NCI-H1092 treated with DMSO at 0.1 percent for 48 hours (cell line): ENCODE measurements at regions not wholly inside any gene's neighbourhood (a gene's known extent, or its start where the extent isn't known, plus 50 kb on each side); places are given as distances from the start of the nearest gene placed in this dataset.

Source experiments
- DNase-seq: peaks from one replicate; lab custom pipeline; 2025; lab: John Stamatoyannopoulos, UW

DNA sequence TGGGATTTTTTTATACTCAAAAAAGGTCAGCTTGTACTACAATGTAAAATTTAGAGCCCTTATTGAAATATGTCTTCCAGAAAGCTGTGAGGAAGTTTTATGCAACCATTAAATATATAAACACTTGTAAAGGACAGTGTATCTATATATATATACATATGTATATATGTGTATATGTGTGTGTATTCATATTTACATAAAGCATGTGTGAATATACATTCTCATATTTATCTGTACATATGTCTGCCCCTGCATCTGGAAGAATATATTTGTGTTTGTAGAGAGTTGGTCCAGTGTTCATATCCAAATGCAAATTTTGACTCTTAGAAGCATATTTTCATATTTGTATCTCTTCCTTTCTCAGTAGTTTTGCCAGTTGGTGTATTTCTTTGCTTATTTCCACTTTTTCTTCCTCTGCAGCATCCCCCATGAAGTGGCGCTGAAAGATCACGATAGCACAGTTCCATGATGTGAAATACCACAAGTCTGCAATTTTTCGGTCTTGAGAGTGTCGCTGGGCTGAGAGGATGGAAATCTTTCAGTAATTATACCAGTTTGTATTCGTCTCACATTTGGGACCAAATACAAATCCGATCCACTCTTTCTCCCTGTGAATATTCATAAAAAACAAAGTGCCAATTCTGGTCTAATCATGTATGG, 311.7 kb upstream of the DPH6 start:
- DNase-seq = no peak

DNA sequence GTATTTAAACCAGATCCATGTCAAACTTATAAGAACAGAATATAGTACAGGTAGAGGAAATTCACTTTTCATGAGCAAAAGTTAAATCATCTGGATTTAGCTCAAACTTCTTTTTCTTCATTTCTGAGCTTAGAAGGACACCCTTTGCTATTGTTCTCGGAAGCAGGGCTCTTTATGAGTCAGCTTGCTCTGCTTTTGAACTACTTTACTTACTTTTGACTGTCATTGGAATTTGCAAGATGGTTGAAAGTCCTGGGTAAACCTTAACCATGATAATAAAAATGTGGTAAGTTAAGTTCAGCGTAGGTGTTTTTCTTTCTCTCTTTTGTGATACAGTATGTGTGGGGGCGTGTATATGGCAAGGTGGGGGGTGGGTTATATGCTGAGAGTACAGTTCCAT, 312.7 kb upstream of the DPH6 start:
- DNase-seq = no peak

DNA sequence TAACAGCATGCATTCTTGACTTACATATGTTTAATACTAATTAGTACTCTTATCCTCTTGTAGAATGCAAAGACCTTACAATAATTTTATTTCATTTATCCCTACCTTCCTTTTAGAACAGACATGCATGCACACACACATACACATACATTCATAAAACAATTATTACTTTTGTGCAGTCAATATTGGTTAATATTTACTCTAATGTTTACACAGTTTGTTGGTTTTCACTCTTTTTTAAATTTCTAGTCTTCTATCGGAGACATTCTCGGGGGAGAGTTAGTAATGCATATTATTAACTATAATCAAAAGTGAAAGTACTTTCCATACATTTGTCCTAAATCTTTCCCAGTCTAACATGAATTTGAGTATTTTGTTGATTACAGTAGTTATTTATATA, 317.7 kb upstream of the DPH6 start:
- no peak for DNase-seq

DNA sequence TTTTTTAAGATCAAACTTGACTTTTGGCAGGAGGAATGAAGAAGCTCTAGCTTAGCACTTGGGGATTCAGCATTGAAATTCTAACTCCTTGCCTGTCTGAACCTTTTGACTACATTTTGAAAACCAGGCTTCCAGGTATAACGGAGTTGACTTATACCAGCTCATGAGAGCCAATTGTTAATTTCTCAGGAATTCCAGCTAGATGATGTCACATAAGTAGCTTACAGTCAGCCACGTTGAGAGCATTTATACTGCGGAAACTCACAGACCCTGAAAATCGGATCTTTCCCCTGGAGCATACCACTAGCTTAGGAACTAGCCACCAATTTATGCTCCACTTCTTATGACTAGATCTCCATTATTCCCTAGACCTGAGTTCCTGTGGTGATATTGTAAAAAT, 321.4 kb upstream of the DPH6 start:
- DNase-seq = no peak

DNA sequence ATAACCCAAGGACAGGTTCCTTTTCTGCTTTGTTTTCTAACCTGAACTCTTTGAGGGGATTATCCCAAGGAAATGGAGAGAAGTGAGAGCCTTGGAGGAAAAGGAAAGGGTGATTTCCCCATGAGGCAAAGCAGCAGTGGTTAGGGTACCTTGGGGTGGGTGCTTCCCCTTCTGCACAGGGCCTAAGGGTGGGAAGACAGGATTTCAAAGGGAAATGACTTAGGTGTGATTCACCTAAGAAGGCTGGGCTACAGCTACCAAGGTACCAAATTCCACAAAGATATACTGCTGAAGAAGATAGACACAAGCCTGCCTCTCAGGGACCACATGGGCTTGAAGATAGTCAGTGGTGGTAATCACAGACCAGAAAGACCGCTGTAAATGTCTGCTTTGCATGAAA, 325.3 kb upstream of the DPH6 start:
- no peak for DNase-seq

DNA sequence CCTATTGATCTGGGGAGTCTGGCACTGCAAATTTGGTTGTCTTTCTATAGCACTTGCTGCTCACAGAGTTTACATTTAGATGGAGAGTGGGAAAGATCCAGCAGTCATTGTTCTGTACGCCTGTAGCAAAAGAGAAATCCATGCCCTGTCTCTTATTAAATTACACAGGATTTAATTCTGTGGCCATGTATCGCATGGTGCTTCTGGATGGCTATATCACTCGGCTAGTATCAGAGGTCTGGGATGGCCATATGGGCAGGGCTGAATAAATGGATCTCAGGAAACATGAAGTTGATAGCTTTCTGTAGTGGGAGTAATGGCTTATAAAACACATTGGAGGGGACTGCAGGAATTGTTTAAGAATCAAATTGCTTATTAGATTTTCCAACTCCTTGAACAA, 325.8 kb upstream of the DPH6 start:
- DNase-seq = no peak

DNA sequence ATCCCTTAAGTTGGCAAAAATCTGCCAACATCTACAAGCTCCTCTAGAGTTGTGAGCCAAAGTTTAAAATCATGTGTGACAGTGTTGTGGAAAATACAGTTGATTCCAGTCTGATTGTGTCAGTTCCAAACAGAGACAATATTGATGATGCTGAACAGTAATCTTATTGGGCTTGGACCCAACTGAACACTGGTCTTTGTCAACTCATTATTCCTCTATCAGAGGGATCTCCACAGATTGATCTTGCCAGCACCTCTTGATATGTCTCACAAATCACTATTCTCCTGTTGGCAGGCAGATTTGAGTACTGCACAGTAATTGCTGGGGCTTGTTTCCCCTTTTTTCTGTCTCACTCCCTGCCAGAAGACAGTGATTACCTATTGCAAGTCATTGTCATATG, 326.6 kb upstream of the DPH6 start:
- no peak for DNase-seq

DNA sequence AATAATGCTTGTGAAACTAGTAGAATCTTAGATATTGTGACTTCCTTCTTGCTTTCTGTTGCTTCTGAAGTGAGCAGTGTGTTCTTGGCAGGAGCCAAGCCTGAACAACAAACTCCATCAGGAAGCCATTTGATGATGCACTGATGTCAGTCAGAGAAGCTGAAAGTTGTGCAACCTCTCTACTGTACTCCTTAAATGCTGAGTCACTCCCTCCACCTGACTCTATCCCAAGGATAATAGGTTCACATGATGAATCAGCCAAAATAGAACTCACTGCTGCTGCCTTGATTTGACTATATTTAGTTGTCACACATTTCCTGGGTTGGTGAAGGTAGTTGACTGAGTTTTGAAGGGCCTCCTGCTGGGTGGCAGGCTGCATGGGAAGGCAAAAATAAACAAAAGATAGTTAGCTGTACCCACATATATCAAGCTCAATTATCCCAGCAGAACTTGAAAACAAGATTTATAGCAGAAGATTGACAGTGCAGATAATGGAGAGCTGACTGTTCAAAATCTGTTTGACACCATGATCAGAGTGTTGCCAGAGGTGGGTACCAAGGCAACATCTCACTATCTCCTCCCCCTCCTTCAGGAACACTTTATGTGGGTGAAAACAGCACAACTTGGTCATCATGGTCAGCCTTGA, 328.4 kb upstream of the DPH6 start:
- DNase-seq = no peak

DNA sequence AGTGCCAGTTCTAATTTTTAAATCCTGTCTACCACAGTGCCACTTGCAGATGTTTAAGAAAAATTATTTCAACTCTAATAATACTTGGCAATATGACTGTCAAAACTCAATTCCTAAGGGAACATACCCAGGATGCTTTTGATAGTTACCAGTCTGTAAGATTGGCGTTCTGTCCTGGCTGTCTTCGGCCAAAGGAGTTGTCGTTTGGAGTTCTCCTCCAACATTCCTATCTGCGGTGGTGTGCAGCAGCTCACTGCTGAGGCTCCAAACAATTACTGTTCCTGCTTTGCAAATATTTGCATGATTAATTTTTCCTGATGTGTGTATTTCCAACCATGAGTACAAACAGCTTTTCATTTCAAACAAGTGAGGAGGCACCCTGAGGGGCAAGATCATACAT, 330.8 kb upstream of the DPH6 start:
- no peak for DNase-seq

DNA sequence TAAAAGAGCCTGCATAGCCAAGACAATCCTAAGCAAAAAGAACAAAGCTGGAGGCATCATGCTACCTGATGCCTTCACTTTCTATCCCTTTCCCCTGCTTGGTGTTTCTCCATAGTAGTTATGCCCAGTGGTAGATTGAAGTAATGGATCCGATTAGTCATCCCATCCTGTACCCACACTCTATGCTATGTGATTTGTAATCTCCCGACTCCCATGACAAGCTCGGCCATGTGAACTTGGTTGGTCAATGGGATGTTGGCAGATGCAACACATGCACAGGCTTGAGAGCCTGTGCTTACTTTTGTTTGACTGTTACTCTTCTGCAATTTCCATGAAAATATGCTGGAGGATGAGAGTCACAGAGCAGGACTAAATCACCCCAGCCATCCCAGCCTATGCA, 334.9 kb upstream of the DPH6 start:
- no peak for DNase-seq

DNA sequence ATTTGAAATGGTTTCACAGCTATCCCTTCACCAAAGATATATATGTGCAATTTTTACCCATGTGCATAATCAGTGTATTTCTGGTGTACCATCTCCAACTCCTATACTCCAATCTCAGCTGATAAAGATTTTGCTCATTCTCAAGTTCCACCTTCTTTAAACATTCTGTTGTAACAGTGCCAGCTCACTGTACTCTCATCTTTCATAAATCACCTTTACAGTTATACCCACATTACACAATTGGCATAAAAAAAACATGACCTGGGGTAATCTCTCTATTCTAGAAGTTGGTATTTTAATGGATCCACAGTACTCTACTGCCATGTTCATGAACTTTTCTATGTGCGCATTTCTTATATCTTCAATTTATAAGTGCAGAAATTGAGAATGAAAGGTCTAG, 339.9 kb upstream of the DPH6 start:
- no peak for DNase-seq

DNA sequence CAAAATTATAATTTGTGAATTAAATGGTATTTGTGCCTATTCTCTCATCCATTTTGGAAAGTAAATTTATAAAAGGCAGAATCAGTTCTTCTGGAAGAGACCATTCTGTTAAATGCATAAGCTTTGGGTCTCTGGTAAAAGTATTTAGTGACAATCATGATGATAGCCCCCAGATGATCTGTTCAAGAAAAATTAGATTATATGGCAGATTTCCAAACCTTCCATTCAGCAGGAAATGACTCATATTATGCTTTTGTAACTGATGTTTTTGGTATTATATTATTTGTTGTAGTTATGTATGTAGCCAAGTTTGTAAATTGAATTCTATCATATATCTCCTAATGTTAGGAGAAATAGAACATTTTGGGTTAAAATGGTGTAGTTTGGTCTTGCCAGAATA, 340.8 kb upstream of the DPH6 start:
- DNase-seq = no peak

DNA sequence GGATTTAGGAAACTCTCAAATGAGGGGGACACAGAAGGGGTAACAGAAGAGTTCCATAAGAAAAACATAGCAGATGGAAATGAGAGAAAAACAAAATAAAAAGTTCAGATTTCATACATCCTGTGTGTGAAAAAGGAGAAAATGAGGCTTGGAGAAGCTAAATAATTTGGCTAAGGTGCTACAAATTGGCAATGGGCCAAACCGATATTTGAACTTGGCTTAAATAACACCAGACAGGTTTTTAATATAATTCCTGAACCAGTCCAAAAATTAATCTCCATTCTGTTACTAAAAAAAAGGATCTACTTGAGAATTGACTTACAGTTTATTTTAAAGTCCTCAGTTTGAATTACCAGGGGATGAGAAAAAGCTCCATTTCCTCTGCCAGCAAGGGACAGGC, 342.9 kb upstream of the DPH6 start:
- peak; percentile 0 for DNase-seq

DNA sequence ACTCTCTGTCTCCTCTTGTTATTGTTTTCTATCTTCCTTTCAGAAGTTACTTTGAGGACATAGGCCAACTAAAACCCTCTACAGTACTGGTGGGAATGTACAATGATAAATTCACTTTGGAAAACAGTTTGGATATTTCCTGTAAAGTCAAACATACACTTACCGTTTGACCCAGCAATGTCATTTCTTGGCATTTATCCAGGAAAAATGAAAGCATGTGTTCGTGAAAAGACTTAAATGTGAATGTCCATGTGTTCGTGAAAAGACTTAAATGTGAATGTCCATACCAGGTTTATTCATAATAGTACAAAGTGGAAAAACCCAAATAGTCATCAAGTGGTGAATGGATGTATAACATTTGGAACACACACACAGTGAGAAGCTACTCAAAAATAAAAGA, 361.5 kb upstream of the DPH6 start:
- DNase-seq = no peak

DNA sequence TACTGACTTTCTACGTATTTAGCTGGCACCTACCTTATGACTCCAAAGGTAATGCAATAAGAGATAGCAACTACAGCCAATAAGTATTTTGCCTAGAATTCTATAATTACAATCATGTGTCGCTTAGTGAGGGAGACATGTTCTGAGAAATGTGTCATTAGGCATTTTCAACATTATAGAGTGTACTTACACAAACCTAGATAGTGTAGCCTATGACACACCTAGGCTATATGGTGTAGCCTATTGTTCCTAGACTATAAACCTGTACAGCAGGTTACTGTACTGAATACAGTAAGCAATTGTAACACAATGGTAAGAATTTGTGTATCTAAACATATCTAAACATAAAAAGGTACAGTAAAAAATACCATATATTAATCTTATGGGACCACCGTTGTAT, 363.4 kb upstream of the DPH6 start:
- DNase-seq = no peak

DNA sequence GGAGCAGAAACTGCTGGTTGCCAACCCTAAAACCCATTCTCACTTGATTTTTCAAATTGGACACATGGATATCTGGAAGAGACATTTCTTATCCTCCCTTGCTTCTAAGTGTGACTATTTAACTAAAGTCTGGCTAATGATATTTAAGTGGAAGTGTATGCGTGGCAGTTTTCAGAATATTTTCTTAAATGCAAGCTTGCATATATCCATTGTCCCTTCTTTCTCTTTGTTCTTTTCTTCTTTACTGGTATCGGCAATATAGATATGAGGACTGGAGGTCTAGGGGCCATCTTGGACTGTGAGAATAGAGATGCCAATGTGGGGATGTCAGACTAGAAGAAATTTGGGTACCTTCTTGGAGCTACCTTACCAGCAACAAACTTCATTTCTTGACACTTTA, 364.3 kb upstream of the DPH6 start:
- DNase-seq = no peak

DNA sequence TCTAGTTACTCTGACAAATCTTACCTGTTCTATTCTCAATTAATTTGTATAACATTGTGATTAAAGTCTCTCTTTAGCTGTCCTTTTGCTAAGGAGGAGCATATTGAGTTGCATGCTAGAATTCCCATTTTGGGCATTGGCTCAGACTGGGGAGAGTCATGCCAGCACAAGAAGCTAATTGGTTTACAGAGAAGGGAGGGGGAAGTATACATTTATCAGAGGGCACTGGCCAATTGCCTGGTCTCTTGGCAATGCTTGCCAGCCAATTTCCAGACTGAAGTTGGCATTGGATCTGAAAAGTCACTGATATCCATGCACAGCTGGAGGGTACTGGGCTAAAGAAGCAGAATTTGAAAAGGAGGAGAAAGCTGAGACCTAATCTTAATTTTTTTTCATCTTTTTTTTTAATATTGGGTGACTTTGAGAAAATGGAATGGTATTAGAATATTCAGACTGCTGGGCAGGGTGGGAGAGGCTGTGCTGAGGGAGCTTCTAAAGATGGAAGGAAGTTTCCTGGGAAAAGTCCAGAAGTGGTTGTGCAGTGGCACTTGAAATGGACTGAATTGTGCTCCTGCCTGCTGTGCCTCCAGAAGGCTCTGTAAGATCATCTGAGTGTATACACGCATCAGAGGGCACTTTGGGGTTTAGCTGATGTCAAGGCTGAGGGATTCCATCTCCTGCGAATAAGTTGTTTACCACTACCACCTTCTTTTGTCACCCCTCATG, 365.2 kb upstream of the DPH6 start:
- DNase-seq = peak; percentile 47

DNA sequence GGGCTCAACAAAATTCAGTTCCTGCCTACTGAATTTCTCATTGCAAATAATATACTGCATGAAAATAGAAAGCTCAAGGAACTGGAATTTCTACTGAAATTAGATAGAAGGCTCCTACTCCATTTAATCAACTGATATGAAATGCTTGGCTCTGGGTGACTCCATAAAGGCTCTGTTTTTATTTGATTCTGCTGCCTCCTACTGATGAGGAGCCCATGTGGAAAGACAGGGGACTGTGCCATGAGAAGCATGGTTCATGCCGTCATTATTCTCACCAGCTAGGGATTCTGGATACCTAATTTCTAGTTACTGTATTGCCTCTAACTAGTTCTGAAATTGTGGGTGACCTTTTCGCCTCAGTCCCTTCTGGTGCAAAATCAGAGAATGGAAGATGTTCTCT, 366.2 kb upstream of the DPH6 start:
- DNase-seq = peak; percentile 1

DNA sequence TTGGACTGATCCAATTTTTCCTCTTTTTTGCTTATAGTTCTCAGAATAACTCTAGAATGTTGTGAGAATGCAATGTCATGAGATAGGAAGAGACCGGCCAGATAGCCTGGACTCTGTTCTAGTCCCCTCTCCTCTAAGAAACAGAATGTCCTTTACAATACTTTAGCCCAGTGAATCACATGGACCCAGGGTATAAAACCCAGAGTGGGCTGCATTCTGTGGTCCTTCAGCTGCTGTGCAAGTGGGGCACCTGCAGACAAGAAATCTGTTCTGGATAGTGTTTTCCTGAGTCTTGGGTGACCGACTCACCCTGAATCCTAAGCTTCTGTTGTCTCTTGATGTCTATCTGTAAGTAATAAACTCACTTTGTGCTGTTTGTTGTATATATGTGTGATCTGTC, 368.6 kb upstream of the DPH6 start:
- no peak for DNase-seq

DNA sequence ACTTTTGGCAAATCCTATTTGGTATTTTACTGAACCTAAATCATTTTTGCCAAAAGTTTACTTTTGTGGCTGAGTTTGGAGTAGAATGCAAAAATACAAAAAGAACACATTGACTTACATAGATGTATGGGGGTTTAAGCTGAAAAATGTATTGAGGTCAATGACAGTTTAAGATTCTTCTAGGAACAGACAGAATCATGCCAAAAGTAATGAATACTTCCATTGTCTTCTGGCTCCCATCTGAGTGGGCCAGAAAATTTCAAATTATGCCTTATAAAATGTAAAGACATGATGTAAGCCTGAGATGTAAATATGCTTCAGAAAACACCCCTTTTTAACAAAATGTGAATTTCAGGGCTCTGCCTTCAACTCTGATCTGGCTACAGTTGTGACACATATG, 375.1 kb upstream of the DPH6 start:
- no peak for DNase-seq

DNA sequence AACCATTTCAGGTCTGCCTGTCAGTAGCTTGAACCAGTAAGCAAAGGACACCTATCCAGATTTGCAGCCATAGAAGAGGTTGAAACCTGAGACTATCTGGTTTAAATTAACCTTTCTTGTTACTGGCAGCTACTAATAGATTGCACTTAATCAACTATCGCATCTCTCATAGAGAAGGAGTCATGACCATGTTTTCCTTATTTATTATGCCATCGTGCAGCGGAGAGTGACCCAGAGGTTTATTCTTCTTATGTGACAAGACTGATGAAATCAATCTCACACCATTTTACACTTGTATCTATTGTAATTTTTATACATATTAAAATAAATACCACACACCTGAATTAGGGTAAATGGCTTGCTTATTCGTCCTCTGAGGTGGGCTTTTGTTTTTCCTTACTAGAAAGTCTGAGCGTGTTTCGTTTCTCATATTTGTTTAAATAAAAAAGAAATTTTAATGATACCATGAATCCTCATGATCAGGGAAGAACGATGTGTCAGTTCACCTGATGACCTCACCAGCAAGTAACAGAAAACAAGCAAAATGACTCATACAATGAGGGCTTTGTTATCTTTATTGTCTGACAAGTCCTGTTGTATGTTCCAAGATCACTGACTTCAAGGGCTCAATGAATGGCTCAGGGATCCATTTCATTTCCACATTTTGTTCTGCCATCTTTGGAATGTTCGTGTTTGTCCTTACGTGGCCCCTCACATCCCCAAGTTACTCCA, 379.5 kb upstream of the DPH6 start:
- DNase-seq = no peak

DNA sequence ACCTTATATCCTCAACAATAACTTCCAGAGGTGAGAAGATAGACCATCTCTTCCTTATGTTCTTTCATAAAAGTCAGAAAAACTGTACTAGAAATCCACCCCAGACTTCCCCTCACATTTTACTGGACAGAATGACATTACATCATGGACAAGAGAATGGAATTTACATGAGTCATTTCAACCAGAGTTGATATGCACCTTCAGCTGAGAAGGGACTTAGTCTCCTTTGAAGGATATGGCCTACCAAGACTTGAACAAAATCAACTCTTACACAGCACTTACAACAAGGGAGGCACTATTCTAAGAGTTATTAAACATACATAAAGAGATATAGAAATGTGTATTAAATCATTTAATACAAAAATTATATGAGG, 380.0 kb upstream of the DPH6 start:
- no peak for DNase-seq

DNA sequence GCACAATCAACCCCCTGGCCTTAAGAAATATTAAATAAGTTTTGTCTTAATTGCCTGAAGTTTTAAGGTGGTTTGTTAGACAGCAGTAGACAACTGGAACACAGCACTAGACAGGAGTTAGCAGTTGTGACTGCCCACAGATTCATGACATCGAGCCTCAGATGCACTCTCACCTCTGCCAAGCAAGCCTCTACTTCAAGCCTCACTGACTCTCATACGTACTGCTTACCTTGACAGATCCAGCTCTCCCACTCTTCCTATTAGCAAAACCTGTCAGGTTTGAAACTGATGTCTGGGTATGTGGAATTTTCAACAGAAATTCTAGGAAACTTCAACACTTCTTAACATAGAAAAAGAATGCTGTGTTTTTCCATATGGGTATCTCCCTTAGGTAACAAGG, 382.9 kb upstream of the DPH6 start:
- no peak for DNase-seq
